ENCODE measurements at regions not wholly inside any gene's neighbourhood (a gene's known extent, or its start where the extent isn't known, plus 50 kb on each side); places are given as distances from the start of the nearest gene placed in this dataset.

- no peak for TF ChIP-seq ZBTB7A (IDR thresholded peaks at IDR 0.05; ENCODE audit: low read depth)
- no peak for TF ChIP-seq MAX (IDR thresholded peaks at IDR 0.05)
- TF ChIP-seq TEAD4 (IDR thresholded peaks at IDR 0.05): no peak
- TF ChIP-seq RAD21 (IDR thresholded peaks at IDR 0.05; ENCODE audit: low read depth): no peak
- TF ChIP-seq NFIC (IDR thresholded peaks at IDR 0.05): no peak
Measured at GRCh38 chr4:120144041-120144440, 77.4 kb upstream of the MAD2L1 start.

Measured in Ishikawa (cell line).